ENCODE measurements at regions not wholly inside any gene's neighbourhood (a gene's known extent, or its start where the extent isn't known, plus 50 kb on each side); places are given as distances from the start of the nearest gene placed in this dataset.

DNA sequence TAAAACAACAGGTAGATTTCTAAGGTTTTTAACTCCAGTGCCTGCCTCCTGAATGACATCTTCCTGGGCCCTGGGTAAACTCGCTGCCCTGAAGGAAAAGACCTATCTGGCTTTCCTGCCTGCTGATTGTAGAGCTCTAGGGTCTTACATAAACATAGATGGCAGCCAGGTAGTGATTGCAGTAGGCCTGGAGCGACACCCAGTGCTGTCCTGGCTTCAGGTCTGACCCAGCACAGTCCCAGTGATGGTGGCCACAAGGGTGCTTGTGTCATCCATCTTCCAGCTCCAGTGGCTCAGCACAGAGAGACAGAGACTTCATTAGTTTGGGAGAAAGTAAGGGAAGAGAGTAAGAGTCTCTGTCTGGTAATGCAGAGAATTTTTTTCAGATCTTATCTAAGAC, 542.9 kb upstream of the IMPG1 start:
- no peak for TF ChIP-seq CTCF (IDR thresholded peaks at IDR 0.05; ENCODE audit: poor library complexity, severe bottlenecking)
- Histone ChIP-seq H3K27ac (ENCODE audit: poor library complexity, severe bottlenecking) (no peak overlapping the region), H3K27me3 (ENCODE audit: insufficient read depth, poor library complexity, severe bottlenecking) (peaks cover 5% of the 10 kb centered on the region), H3K9me3 (ENCODE audit: severe bottlenecking) (no peaks in the 10 kb centered on the region), H3K4me1 (ENCODE audit: insufficient read depth, poor library complexity, severe bottlenecking) (no peaks in the 10 kb centered on the region), H3K4me3 (ENCODE audit: severe bottlenecking) (no peak overlapping the region), H3K36me3 (ENCODE audit: low read depth) (no peaks in the 10 kb centered on the region)
- ATAC-seq (ENCODE audit: low read depth) (no peak), DNase-seq (ENCODE audit: low spot score) (no peak)

GRCh38 chr6:76612954-76613353, 540.5 kb upstream of the IMPG1 start:
- TF ChIP-seq CTCF (IDR thresholded peaks at IDR 0.05; ENCODE audit: poor library complexity, severe bottlenecking), result no peak
- no peak for ATAC-seq (ENCODE audit: low read depth)
- Histone ChIP-seq H3K9me3 (ENCODE audit: severe bottlenecking) (no peaks in the 10 kb centered on the region), H3K4me3 (ENCODE audit: severe bottlenecking) (no peak overlapping the region), H3K4me1 (ENCODE audit: insufficient read depth, poor library complexity, severe bottlenecking) (no peaks in the 10 kb centered on the region), H3K27me3 (ENCODE audit: insufficient read depth, poor library complexity, severe bottlenecking) (no peaks in the 10 kb centered on the region), H3K27ac (ENCODE audit: poor library complexity, severe bottlenecking) (no peak overlapping the region), H3K36me3 (ENCODE audit: low read depth) (no peaks in the 10 kb centered on the region)
- no peak for DNase-seq (ENCODE audit: low spot score)

GRCh38 chr6:76609160-76609559, 536.7 kb upstream of the IMPG1 start:
- Histone ChIP-seq H3K4me3 (ENCODE audit: severe bottlenecking) (no peak overlapping the region), H3K36me3 (ENCODE audit: low read depth) (no peaks in the 10 kb centered on the region), H3K4me1 (ENCODE audit: insufficient read depth, poor library complexity, severe bottlenecking) (no peaks in the 10 kb centered on the region), H3K27me3 (ENCODE audit: insufficient read depth, poor library complexity, severe bottlenecking) (no peaks in the 10 kb centered on the region), H3K9me3 (ENCODE audit: severe bottlenecking) (no peaks in the 10 kb centered on the region), H3K27ac (ENCODE audit: poor library complexity, severe bottlenecking) (no peak overlapping the region)
- ATAC-seq (ENCODE audit: low read depth) (no peak), DNase-seq (ENCODE audit: low spot score) (no peak)
- TF ChIP-seq CTCF (IDR thresholded peaks at IDR 0.05; ENCODE audit: poor library complexity, severe bottlenecking), result no peak

- Histone ChIP-seq H3K4me1 (ENCODE audit: insufficient read depth, poor library complexity, severe bottlenecking) (no peaks in the 10 kb centered on the region), H3K27ac (ENCODE audit: poor library complexity, severe bottlenecking) (no peak overlapping the region), H3K27me3 (ENCODE audit: insufficient read depth, poor library complexity, severe bottlenecking) (no peaks in the 10 kb centered on the region), H3K9me3 (ENCODE audit: severe bottlenecking) (no peaks in the 10 kb centered on the region), H3K4me3 (ENCODE audit: severe bottlenecking) (no peak overlapping the region), H3K36me3 (ENCODE audit: low read depth) (no peaks in the 10 kb centered on the region)
- no peak for TF ChIP-seq CTCF (IDR thresholded peaks at IDR 0.05; ENCODE audit: poor library complexity, severe bottlenecking)
- ATAC-seq (ENCODE audit: low read depth) (no peak; the same call in 2 of the 3 replicates), DNase-seq (ENCODE audit: low spot score) (no peak)
Observed at GRCh38 chr6:76594109-76594508, 521.6 kb upstream of the IMPG1 start.

- H3K27me3 ChIP-seq (ENCODE audit: insufficient read depth, poor library complexity, severe bottlenecking), result no peaks in the 10 kb centered on the region
- no peaks in the 10 kb centered on the region for H3K4me1 ChIP-seq (ENCODE audit: insufficient read depth, poor library complexity, severe bottlenecking)
- no peak overlapping the region for H3K4me3 ChIP-seq (ENCODE audit: severe bottlenecking)
- no peaks in the 10 kb centered on the region for H3K9me3 ChIP-seq (ENCODE audit: severe bottlenecking)
- TF ChIP-seq CTCF (IDR thresholded peaks at IDR 0.05; ENCODE audit: poor library complexity, severe bottlenecking), result no peak
- H3K27ac ChIP-seq (ENCODE audit: poor library complexity, severe bottlenecking), result no peak overlapping the region
- ATAC-seq (ENCODE audit: low read depth) (no peak), DNase-seq (ENCODE audit: low spot score) (no peak)
- H3K36me3 ChIP-seq (ENCODE audit: low read depth), result no peaks in the 10 kb centered on the region
Observed at GRCh38 chr6:76593668-76594067, 521.2 kb upstream of the IMPG1 start.

Data from RWPE2 (cell line).